SU-DHL-6 (cell line): ENCODE measurements at regions not wholly inside any gene's neighbourhood (a gene's known extent, or its start where the extent isn't known, plus 50 kb on each side); places are given as distances from the start of the nearest gene placed in this dataset.

Experiments used
- H2AFZ ChIP-seq: fragments of 200-600 bp; sonication (generic); 2 replicates; pipeline ENCODE4 v1.6.1; 2014; ENCODE audit warnings: low read depth, mild to moderate bottlenecking, moderate library complexity, mixed read lengths, antibody characterized with exemption, low read length; ENCODE audit not compliant: severe bottlenecking
- H3F3A ChIP-seq: fragments of 200-600 bp; shearing (Covaris generic); 2 replicates; pipeline ENCODE4 v1.6.0; 2016; ENCODE audit warnings: antibody characterized with exemption, mild to moderate bottlenecking; ENCODE audit not compliant: insufficient read depth
- H3K27ac ChIP-seq: fragments of 200-600 bp; sonication (generic); 2 replicates; pipeline ENCODE4 v1.5.1; 2016; ENCODE audit warnings: low read depth, mild to moderate bottlenecking, low read length, moderate library complexity, mixed read lengths
- H3K27me3 ChIP-seq: fragments of 200-600 bp; sonication (generic), shearing (Covaris generic); 2 replicates; pipeline ENCODE4 v1.6.0; 2014; ENCODE audit warnings: mild to moderate bottlenecking, low read length
- H3K36me3 ChIP-seq: fragments of 200-600 bp; sonication (generic); 2 replicates; pipeline ENCODE4 v1.6.1; 2014; ENCODE audit warnings: mild to moderate bottlenecking, low read length, mixed read lengths
- H3K4me2 ChIP-seq: fragments of 300-600, 200-600 bp; shearing (Covaris generic), sonication (generic); 2 replicates; pipeline ENCODE4 v1.6.0; 2014; ENCODE audit warnings: low read length, low read depth, mild to moderate bottlenecking; ENCODE audit not compliant: poor library complexity, severe bottlenecking
- H3K4me3 ChIP-seq: fragments of 200-600 bp; sonication (generic); 2 replicates; pipeline ENCODE4 v1.5.1; 2014; ENCODE audit warnings: antibody characterized with exemption, low read length, mild to moderate bottlenecking, mixed read lengths; ENCODE audit not compliant: insufficient read depth, poor library complexity, severe bottlenecking
- H3K79me2 ChIP-seq: fragments of 200-600 bp; sonication (generic); 2 replicates; pipeline ENCODE4 v1.6.1; 2014; ENCODE audit warnings: mild to moderate bottlenecking, low read length, moderate library complexity; ENCODE audit not compliant: insufficient read depth
- H3K9ac ChIP-seq: fragments of 200-600 bp; sonication (generic); 2 replicates; pipeline ENCODE4 v1.7.0; 2014; ENCODE audit warnings: mild to moderate bottlenecking, low read length
- H3K9me2 ChIP-seq: fragments of 200-600 bp; sonication (generic); replicated peaks from 2 replicates; pipeline ENCODE4 v1.6.1; 2014; ENCODE audit warnings: low read length; ENCODE audit not compliant: insufficient read depth
- H3K9me3 ChIP-seq: fragments of 200-600 bp; sonication (generic); 2 replicates; pipeline ENCODE4 v1.6.1; 2014; ENCODE audit warnings: low read length, mixed read lengths; ENCODE audit not compliant: insufficient read depth
- H4K20me1 ChIP-seq: fragments of 200-600 bp; sonication (generic); 2 replicates; pipeline ENCODE4 v1.6.1; 2014; ENCODE audit warnings: low read depth, mild to moderate bottlenecking, antibody characterized with exemption, low read length, moderate library complexity, mixed read lengths
- EZH2phosphoT487 ChIP-seq: fragments of 200-600 bp; sonication (generic), shearing (Covaris generic); conservative IDR thresholded peaks from 2 replicates; pipeline ENCODE4 v1.6.1; 2018; ENCODE audit warnings: mild to moderate bottlenecking, antibody characterized with exemption, low read length, moderate library complexity, mixed read lengths
- TF ChIP-seq, protein P1 (sequence below): fragments of 200-600 bp; sonication (generic); IDR thresholded peaks from one replicate; pipeline ENCODE4 v1.5.1; 2017; ENCODE audit warnings: antibody characterized with exemption, mild to moderate bottlenecking, low read length, moderate library complexity; ENCODE audit not compliant: insufficient read depth, poor library complexity, severe bottlenecking

DNA sequence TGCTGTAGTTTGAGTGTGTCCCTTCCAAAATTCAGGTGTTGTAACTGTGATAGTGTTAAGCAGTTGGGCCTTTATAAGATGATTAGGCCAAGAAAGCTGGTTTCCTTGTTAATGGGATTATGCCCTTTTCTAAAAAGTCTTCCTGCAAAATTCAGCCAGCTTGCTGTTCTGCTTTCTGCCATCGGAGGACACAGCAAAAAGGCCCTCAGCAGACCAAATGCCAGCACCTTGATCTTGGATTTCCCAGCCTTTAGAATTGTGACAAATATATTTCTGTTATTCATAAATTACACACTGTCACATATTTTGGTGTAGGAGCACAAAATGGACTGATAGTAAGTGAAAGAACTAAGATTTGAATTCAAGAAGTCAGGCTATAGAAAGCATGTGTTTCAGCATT is 203.2 kb downstream of the IZUMO3 start:
- H2AFZ ChIP-seq, result no peak overlapping the region
- H3K9me2 ChIP-seq, result no peaks in the 10 kb centered on the region
- H3K27ac ChIP-seq, result no peak overlapping the region
- no peak for TF ChIP-seq EZH2phosphoT487
- TF ChIP-seq, protein P1, sequence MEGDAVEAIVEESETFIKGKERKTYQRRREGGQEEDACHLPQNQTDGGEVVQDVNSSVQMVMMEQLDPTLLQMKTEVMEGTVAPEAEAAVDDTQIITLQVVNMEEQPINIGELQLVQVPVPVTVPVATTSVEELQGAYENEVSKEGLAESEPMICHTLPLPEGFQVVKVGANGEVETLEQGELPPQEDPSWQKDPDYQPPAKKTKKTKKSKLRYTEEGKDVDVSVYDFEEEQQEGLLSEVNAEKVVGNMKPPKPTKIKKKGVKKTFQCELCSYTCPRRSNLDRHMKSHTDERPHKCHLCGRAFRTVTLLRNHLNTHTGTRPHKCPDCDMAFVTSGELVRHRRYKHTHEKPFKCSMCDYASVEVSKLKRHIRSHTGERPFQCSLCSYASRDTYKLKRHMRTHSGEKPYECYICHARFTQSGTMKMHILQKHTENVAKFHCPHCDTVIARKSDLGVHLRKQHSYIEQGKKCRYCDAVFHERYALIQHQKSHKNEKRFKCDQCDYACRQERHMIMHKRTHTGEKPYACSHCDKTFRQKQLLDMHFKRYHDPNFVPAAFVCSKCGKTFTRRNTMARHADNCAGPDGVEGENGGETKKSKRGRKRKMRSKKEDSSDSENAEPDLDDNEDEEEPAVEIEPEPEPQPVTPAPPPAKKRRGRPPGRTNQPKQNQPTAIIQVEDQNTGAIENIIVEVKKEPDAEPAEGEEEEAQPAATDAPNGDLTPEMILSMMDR, result no peak
- H3K4me2 ChIP-seq, result no peak overlapping the region
- H3K9ac ChIP-seq, result no peak overlapping the region
- no peaks in the 10 kb centered on the region for H3K27me3 ChIP-seq
- H3K79me2 ChIP-seq, result no peaks in the 10 kb centered on the region
- H3F3A ChIP-seq, result no peaks in the 10 kb centered on the region
- no peak overlapping the region for H3K4me3 ChIP-seq
- no peaks in the 10 kb centered on the region for H3K9me3 ChIP-seq
- H3K36me3 ChIP-seq, result no peaks in the 10 kb centered on the region
- H4K20me1 ChIP-seq, result no peaks in the 10 kb centered on the region

DNA sequence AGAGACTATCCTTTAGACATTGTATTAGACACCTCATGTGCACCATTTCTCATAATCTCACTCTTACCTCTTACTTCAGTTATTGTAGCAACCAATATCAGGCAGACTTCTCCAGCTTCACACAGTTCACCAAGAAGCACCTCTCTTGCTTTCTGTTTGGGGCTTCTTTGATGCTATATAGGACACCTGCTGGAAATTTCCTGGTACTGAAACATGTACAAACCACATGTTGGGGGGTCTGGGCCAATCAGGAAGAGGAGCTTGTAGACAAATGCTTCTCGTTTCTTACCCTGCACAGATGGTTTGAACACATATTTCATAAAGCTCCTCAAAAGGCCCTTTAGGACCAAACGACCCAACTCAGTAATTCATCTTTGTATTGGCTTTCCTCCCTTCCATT is 212.1 kb downstream of the IZUMO3 start:
- H3K27me3 ChIP-seq, result no peaks in the 10 kb centered on the region
- no peaks in the 10 kb centered on the region for H3F3A ChIP-seq
- 0 out of 2 replicates have a peak, but pooled peaks cover 3% of the 10 kb centered on the region for H3K9me2 ChIP-seq
- H2AFZ ChIP-seq, result no peak overlapping the region
- H3K27ac ChIP-seq, result no peak overlapping the region
- H3K9ac ChIP-seq, result no peak overlapping the region
- H4K20me1 ChIP-seq, result no peaks in the 10 kb centered on the region
- H3K79me2 ChIP-seq, result no peaks in the 10 kb centered on the region
- no peaks in the 10 kb centered on the region for H3K36me3 ChIP-seq
- no peak for TF ChIP-seq EZH2phosphoT487
- TF ChIP-seq, protein P1, result no peak
- H3K4me2 ChIP-seq, result no peak overlapping the region
- H3K9me3 ChIP-seq, result no peaks in the 10 kb centered on the region
- H3K4me3 ChIP-seq, result no peak overlapping the region

DNA sequence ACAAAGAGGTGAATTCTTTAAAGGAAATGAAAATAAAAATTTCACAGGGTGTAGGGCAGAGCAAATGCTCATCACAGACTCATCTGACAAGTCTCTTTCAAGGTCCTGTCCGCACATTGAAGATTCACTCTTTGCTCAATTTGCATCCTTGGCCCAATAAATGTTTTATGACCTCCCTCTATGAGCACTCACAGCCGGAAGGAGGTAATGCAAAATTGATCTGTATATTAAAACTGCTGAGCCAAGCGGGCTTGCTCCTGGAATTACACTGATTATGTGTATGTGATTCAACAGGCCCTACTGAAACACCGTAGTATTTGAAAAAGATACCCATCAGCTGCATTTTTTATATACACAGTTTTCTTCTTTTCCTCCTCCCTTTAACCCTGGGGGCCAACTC is 246.8 kb downstream of the IZUMO3 start:
- Histone ChIP-seq H3K9me2 (no peaks in the 10 kb centered on the region), H3K4me2 (no peak overlapping the region), H3K9me3 (peaks cover 4% of the 10 kb centered on the region; the same call in 1 of the 2 replicates), H4K20me1 (no peaks in the 10 kb centered on the region), H2AFZ (no peak overlapping the region), H3K27ac (no peak overlapping the region), H3K4me3 (no peak overlapping the region), H3K36me3 (no peaks in the 10 kb centered on the region; the same call in 1 of the 2 replicates), H3K9ac (no peak overlapping the region), H3F3A (no peaks in the 10 kb centered on the region), H3K79me2 (no peaks in the 10 kb centered on the region), H3K27me3 (no peaks in the 10 kb centered on the region)
- no peak for TF ChIP-seq EZH2phosphoT487
- TF ChIP-seq, protein P1, result no peak
